Activated CD4-positive, alpha-beta T cell treated with anti-CD3 and anti-CD28 coated beads, Interleukin-2, amount 10 ng/mL, durations not matched to agents 24 days and 14 days (primary cell): ENCODE measurements at regions not wholly inside any gene's neighbourhood (a gene's known extent, or its start where the extent isn't known, plus 50 kb on each side); places are given as distances from the start of the nearest gene placed in this dataset.

Source experiments
- DNase-seq: peaks from one replicate; pipeline ENCODE4 v3.0.0; 2022
- H3K27ac Mint-ChIP-seq: one replicate; pipeline ENCODE4 v1.8.0; 2022; ENCODE audit warnings: mild to moderate bottlenecking, mixed read lengths
- H3K27me3 Mint-ChIP-seq: one replicate; pipeline ENCODE4 v1.8.0; 2022; ENCODE audit warnings: mixed read lengths
- H3K36me3 Mint-ChIP-seq: one replicate; pipeline ENCODE4 v1.8.0; 2022; ENCODE audit warnings: low read depth, mild to moderate bottlenecking, mixed read lengths
- H3K4me1 Mint-ChIP-seq: one replicate; pipeline ENCODE4 v1.8.0; 2021; ENCODE audit warnings: mixed read lengths
- H3K4me3 Mint-ChIP-seq: one replicate; pipeline ENCODE4 v1.8.0; 2022; ENCODE audit warnings: mild to moderate bottlenecking, moderate library complexity, mixed read lengths
- H3K9me3 Mint-ChIP-seq: one replicate; pipeline ENCODE4 v1.8.0; 2021; ENCODE audit warnings: mixed read lengths
- intact Hi-C: fragments of 100-400 bp; cut with micrococcal nuclease; formaldehyde crosslinking; loops from one replicate; pipeline ENCODE4 v1.15.1; 2023

DNA sequence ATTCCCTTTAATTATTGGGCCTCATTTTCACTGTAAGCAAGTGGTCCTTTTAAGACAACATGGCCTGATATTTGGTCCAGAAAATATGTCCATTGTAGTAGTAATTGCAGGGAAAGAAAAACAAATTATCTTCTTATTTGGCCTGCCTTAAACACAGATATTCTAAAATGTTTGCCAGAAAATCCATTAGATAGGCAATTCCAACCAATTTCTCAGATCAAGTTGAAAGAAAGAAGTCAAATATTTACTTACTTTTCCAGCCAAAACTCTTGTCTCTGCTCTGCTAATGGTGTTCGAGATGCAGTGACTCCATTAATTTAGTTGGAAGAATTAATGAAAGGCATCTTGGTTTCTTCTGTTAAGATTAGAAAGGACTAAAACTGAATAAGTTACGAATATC is 757.3 kb upstream of the IGFBP3 start:
- DNase-seq = no peak
- intact Hi-C loops = no loop called here
- Mint-ChIP-seq H3K4me3 (no peak overlapping the region), H3K4me1 (no peaks in the 10 kb centered on the region), H3K9me3 (no peaks in the 10 kb centered on the region), H3K27me3 (no peaks in the 10 kb centered on the region), H3K27ac (no peak overlapping the region), H3K36me3 (no peaks in the 10 kb centered on the region)

DNA sequence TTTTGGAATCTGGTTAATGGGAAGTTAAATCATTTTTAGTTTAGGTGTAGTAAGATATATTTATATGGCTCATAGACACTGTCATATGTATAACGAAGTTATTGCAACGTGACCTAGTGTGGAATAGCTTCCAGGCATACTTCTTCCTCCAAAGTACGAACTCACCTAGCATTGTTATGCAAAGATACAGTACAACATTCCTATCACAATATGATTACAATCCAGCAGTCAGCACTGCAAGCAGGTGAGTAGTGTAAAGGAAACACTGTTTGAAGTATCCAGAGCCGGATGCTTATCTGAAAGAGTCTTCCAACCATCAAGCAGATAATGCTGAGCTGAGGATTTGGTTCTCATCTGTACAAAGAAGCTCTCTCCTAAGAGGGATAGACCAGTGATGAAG is 754.4 kb upstream of the IGFBP3 start:
- Mint-ChIP-seq H3K27ac (no peak overlapping the region), H3K9me3 (no peaks in the 10 kb centered on the region), H3K36me3 (no peaks in the 10 kb centered on the region), H3K4me1 (no peaks in the 10 kb centered on the region), H3K4me3 (no peak overlapping the region), H3K27me3 (no peaks in the 10 kb centered on the region)
- DNase-seq = no peak
- intact Hi-C loops = no loop called here

DNA sequence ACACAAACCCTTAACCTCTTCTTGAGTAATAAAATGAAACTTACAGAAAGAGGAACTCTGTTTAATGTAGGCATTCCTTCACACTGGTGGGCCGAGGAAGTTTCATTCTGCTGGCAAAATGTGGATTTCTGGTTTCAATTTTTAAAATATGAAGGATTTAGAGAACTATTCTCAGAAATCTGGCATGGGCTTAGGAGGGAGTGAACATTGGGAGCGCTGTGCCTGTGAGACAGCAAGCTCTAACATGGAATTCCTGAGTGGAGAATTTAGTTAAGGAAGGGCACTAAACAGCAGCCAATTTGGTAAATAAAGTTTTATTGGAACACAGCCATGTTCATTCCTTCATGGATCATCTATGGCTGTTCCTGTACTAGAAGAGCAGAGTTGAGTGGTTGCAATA is 751.8 kb upstream of the IGFBP3 start:
- Mint-ChIP-seq H3K9me3 (peaks cover 3% of the 10 kb centered on the region), H3K27me3 (no peaks in the 10 kb centered on the region), H3K36me3 (no peaks in the 10 kb centered on the region), H3K4me3 (no peak overlapping the region), H3K27ac (no peak overlapping the region), H3K4me1 (no peaks in the 10 kb centered on the region)
- intact Hi-C loops = no loop called here
- no peak for DNase-seq

DNA sequence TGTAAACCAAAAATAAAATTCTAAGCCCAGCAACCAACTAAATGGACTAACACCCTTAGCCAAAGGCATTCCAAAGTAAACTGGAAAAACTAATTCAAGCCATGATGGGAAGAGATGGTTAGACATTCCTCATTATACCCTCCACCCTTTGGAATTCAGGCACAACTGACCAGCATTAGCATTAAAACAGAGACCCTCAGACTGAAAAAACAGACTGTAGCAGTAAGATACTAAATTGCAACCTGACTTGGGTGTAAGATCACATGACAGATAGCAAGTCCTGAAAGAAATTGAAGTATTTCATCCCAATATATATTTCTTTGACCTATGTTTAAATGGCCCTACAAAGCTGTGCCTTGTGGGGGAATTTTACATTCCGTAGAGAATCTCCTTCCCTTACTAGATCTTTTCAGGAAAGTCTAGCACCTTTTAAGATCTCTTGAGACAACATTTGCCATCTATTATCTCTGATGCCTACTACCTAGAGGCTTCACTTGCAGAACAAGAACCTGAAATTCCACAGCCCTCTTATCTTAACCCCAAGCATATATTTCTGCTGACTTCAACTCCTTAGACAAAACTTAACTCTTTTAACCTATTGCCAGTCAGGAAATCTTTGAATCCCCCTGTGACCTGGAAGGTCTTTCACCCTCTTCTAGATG is 750.2 kb upstream of the IGFBP3 start:
- Mint-ChIP-seq H3K27me3 (no peaks in the 10 kb centered on the region), H3K9me3 (peaks cover 3% of the 10 kb centered on the region), H3K27ac (no peak overlapping the region), H3K36me3 (no peaks in the 10 kb centered on the region), H3K4me1 (no peaks in the 10 kb centered on the region), H3K4me3 (no peak overlapping the region)
- intact Hi-C loops = no loop called here
- no peak for DNase-seq

DNA sequence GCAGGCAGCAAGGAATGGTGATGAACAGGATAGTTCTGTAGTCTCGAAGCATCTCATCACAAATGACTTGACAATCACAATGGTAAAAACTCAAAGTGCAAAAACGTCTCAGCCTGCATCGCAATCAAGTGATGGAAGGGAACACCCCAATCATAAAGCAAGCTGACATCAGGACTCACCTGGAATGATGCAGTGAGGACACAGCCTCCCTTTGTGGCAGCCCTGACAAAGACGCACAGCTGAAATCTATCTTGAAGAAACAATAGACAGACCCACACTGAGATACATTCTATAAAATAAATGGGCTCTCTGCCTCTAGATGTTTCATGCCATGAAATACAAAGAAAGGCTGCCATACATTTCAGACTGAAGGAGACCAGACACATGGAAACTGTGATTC is 748.0 kb upstream of the IGFBP3 start:
- H3K27ac Mint-ChIP-seq = no peak overlapping the region
- H3K4me3 Mint-ChIP-seq = no peak overlapping the region
- DNase-seq = no peak
- H3K27me3 Mint-ChIP-seq = no peaks in the 10 kb centered on the region
- peaks cover 3% of the 10 kb centered on the region for H3K9me3 Mint-ChIP-seq
- no peaks in the 10 kb centered on the region for H3K36me3 Mint-ChIP-seq
- intact Hi-C loops = no loop called here
- no peaks in the 10 kb centered on the region for H3K4me1 Mint-ChIP-seq

DNA sequence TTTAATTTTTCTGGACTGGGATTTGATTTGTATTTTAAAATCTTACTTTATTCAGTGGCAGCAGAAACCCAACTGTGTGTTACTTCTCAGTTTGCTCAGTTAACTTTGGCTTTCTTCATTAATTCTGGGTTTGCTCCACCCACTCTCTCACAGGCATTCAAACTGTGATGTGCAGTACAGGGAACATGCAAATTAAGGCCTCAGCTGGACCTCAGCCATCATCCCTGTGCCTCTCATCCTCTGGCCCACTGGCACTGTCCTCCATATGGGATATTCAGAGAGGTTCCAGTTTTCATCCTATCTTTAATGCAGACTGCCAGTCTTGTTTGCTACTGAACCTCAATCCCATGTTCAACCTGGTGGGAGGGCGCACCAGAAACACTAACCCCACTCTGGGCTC is 743.4 kb upstream of the IGFBP3 start:
- H3K9me3 Mint-ChIP-seq = peaks cover 2% of the 10 kb centered on the region
- H3K4me3 Mint-ChIP-seq = no peak overlapping the region
- no peak for DNase-seq
- H3K36me3 Mint-ChIP-seq = no peaks in the 10 kb centered on the region
- no peaks in the 10 kb centered on the region for H3K4me1 Mint-ChIP-seq
- no peaks in the 10 kb centered on the region for H3K27me3 Mint-ChIP-seq
- H3K27ac Mint-ChIP-seq = no peak overlapping the region
- intact Hi-C loops = no loop called here

DNA sequence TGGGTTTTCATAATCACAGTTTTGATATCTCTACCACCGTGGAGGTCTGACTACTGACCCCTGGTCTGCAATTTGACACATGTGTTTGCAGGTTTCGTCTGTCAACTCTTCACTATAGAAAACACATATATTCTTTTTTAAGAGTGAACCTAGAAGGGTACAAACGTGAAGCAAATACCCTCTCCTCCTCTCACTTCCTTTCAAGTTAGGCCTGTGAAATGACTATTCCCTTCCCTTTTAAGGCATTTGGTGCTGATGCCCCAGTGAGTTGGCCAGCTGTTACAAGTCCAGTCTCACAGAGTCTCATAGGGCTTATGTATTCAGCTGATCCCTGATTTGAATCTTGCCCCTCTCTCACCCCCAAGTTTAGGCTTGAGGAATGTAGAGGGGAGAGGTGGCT is 742.0 kb upstream of the IGFBP3 start:
- no peak overlapping the region for H3K4me3 Mint-ChIP-seq
- no peaks in the 10 kb centered on the region for H3K27me3 Mint-ChIP-seq
- DNase-seq = no peak
- H3K9me3 Mint-ChIP-seq = peaks cover 8% of the 10 kb centered on the region
- H3K27ac Mint-ChIP-seq = no peak overlapping the region
- H3K4me1 Mint-ChIP-seq = no peaks in the 10 kb centered on the region
- intact Hi-C loops = no loop called here
- no peaks in the 10 kb centered on the region for H3K36me3 Mint-ChIP-seq

DNA sequence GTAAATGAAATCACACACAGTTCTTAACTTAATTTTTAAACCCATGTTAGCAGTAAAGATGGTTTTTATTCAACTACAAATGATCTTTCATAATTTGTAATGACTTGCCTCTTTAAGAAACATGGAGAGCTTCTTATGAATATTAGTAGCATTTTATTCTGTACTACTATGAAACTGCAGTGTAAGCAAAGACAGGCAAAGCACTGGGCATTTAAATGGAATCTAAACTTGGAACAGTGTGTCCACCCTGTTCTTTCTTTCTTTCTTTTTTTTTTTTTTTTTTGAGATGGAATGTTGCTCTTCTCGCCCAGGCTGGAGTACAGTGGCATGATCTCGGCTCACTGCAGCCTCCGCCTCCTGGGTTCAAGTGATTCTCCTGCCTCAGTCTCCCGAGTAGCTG is 740.4 kb upstream of the IGFBP3 start:
- H3K4me3 Mint-ChIP-seq = no peak overlapping the region
- DNase-seq = no peak
- H3K36me3 Mint-ChIP-seq = no peaks in the 10 kb centered on the region
- no peaks in the 10 kb centered on the region for H3K4me1 Mint-ChIP-seq
- H3K27me3 Mint-ChIP-seq = no peaks in the 10 kb centered on the region
- H3K27ac Mint-ChIP-seq = no peak overlapping the region
- peaks cover 8% of the 10 kb centered on the region for H3K9me3 Mint-ChIP-seq
- intact Hi-C loops = no loop called here

DNA sequence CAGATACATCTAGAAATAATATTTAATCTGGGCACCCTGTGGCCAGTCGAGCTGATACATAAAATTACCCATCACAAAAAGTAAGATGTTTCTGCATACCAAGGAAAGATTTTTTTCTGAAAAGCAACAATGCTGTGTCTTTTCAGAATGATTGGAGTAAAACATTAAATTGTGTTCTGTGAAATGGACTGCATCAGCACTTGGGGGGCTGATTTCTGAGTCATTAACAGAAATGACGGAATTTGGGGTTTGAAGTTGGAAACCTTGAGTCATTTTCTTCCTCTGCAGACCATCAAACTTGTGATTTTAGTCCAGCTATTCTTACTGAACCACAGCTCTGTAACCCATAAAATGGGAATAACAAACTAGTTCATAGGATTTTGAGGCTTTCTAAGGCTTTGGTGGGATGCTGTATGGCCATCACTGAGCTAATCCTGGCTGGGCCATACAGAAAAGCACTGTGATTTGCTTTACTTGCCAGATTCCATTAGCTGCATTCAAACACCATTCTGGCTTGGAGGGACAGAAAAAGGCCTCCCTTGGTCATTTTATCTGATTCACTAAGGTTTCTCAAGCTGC is 739.4 kb upstream of the IGFBP3 start:
- no peak for DNase-seq
- H3K4me3 Mint-ChIP-seq = no peak overlapping the region
- no peaks in the 10 kb centered on the region for H3K27me3 Mint-ChIP-seq
- intact Hi-C loops = no loop called here
- H3K27ac Mint-ChIP-seq = no peak overlapping the region
- no peaks in the 10 kb centered on the region for H3K36me3 Mint-ChIP-seq
- H3K9me3 Mint-ChIP-seq = peaks cover 14% of the 10 kb centered on the region
- no peaks in the 10 kb centered on the region for H3K4me1 Mint-ChIP-seq

DNA sequence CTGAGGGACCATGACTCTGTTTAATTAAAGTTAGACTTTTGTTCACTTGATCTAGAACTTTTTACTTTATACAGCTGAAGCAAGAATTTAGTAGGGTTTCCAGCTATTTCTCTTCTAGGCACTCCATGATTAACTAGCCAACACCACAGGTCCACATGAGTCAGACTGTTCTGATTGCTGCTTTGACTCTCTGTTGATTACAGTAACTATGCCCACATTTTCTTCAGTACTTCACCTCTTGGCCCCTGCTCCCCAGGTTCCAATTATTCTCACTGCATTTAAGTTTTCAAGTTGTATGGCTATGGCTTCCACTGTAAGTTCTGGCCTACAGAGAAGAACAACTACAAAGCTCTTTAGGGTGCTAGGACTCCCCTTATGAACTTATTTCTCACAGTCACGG is 737.2 kb upstream of the IGFBP3 start:
- intact Hi-C loops = no loop called here
- no peak for DNase-seq
- no peaks in the 10 kb centered on the region for H3K36me3 Mint-ChIP-seq
- no peaks in the 10 kb centered on the region for H3K4me1 Mint-ChIP-seq
- no peak overlapping the region for H3K27ac Mint-ChIP-seq
- H3K27me3 Mint-ChIP-seq = no peaks in the 10 kb centered on the region
- H3K4me3 Mint-ChIP-seq = no peak overlapping the region
- peaks cover 14% of the 10 kb centered on the region for H3K9me3 Mint-ChIP-seq

DNA sequence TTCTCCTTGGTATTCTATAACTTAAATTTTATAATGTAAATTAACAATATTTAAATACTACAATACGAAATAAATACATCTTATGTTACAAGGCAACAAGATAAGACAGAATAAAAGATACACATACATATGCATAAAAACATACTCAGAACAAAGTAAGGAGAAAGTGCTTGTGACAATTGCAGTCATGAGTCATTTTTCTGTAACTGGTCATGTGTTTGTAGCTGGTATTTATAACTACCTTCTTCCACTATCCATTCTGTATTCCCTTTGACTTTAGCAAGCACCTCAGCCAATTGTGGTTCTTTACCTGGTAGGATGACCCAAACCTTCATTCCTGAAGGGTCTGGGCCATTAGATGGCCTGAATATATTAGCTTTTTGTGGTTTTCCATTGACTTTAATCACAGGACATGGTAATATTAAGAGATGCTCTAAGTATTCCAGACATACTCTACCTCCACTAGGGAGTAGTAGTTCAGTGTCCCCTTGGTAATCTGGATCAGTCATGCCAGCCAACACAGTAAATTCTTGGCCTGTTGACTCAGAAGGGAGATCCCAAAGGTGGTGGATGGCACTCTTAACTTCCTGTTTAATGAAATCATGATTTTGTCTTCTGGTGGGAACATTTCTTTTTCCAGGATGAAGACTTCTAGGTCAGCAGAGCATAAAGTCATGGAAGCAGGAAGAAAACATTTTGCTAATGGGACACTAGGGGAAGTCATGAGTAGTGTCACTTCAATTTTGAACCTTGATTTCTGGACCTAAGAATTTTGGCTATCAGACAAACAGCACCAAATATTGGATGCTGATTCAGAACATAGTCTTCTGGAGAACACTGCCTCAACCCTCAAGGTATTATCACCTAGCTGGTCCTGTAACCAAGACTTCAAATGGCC is 733.7 kb upstream of the IGFBP3 start:
- Mint-ChIP-seq H3K27ac (no peak overlapping the region), H3K27me3 (no peaks in the 10 kb centered on the region), H3K9me3 (peaks cover 17% of the 10 kb centered on the region), H3K4me1 (no peaks in the 10 kb centered on the region), H3K4me3 (no peak overlapping the region), H3K36me3 (no peaks in the 10 kb centered on the region)
- peak; percentile 30 for DNase-seq
- intact Hi-C loops = no loop called here

DNA sequence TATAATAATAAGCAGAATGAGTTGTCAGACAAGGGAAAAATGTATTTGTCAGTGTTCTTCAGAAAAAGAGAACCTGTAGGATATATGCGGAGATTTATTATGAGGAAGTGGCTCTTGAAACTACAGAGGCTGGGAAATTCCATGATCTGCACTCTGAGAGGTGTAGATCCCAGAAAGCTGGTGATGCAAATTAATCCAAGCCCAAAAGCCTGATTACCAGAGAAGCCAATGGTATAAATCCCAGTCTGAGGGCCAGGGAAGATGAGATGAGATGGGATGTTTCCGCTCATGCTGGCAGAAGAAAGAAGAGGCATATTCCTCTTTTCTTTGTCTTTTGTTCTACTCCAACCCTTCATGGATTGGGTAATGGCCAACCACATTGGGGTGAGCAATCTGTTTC is 732.8 kb upstream of the IGFBP3 start:
- Mint-ChIP-seq H3K9me3 (peaks cover 16% of the 10 kb centered on the region), H3K27me3 (no peaks in the 10 kb centered on the region), H3K36me3 (no peaks in the 10 kb centered on the region), H3K27ac (no peak overlapping the region), H3K4me3 (no peak overlapping the region), H3K4me1 (no peaks in the 10 kb centered on the region)
- intact Hi-C loops = no loop called here
- DNase-seq = peak; percentile 9

DNA sequence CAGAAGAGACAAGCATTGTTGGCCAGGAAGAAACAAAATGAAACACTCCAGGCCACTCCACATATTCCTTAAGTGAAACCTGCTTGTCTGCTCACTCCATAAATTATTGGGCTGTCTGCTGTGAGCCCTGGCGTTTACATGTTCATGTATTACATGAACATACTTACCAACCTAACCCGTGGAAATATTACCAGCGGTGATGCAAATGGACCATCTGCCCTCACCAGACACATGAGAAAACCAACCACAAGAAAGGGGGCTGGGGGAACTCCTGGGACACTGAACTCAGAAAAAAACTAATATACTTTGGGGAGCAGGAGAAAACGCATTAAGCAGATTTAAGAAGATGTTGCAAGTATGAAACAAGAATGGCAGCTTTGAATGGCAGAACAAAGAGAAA is 731.2 kb upstream of the IGFBP3 start:
- no peaks in the 10 kb centered on the region for H3K36me3 Mint-ChIP-seq
- intact Hi-C loops = no loop called here

DNA sequence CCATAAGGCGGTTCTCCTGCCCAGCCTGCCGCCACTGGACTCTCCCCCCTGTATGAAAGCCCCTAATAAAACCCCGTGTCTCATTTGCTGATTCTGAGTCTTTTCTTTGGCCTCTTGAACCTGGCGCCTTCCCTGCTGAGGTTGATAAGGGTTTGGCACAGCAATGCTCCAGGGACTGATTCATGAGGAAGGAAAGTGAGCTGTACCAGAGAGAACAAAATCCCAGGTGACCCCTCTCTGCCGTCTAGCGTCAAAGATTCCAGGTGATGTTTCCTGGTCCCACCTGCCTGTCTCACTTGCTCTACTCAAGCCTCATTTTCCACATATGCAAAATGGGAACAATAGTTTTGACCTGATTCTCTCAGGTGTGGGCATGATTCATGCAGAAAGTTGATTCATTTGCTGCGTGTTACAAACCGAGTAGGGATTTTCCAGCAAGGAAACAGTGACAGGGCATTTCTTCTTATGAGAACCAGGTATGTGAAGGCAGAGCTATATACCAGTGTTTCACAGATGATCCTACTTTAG is 730.6 kb upstream of the IGFBP3 start:
- Mint-ChIP-seq H3K4me1 (no peaks in the 10 kb centered on the region), H3K36me3 (no peaks in the 10 kb centered on the region), H3K4me3 (no peak overlapping the region), H3K9me3 (peaks cover 9% of the 10 kb centered on the region), H3K27ac (no peak overlapping the region), H3K27me3 (no peaks in the 10 kb centered on the region)
- intact Hi-C loops = no loop called here
- peak; percentile 30 for DNase-seq

More for the DNA sequence above, 731.2 kb upstream of the IGFBP3 start:
- Mint-ChIP-seq H3K4me3 (no peak overlapping the region), H3K27ac (no peak overlapping the region), H3K9me3 (peaks cover 9% of the 10 kb centered on the region), H3K4me1 (no peaks in the 10 kb centered on the region), H3K27me3 (no peaks in the 10 kb centered on the region)
- DNase-seq = peak; percentile 11
